CD14-positive monocyte (primary cell): ENCODE measurements at regions not wholly inside any gene's neighbourhood (a gene's known extent, or its start where the extent isn't known, plus 50 kb on each side); places are given as distances from the start of the nearest gene placed in this dataset.
"Not testable (repeated sequence)": the region's sequence is repeated elsewhere in the genome, so short reads cannot be mapped to it uniquely, and the experiment has no call there.

Experiments used
- DNase-seq, 3 donors: peaks; one replicate each; pipeline ENCODE4 v3.0.0-alpha.2; 2011 to 2022
- H2AFZ ChIP-seq: 2 replicates; pipeline ENCODE4 v1.6.0; 2012; ENCODE audit warnings: mild to moderate bottlenecking, low read depth, low read length, inconsistent platforms; ENCODE audit not compliant: insufficient read depth, poor library complexity, severe bottlenecking
- H3K27ac ChIP-seq, 2 donors: 1 replicate in 1 of 2; 2 replicates in 1 of 2; pipeline ENCODE4 v1.5.1; 2012 to 2013; ENCODE audit warnings: low read length in 2 of 2, control low read depth in 1 of 2, inconsistent platforms in 1 of 2, low read depth in 1 of 2, mild to moderate bottlenecking in 1 of 2
- H3K27me3 ChIP-seq, 2 donors: one replicate each; pipeline versions ENCODE4 v1.6.0 to v1.6.1; 2011 to 2013; ENCODE audit warnings: low read length in 2 of 2; ENCODE audit not compliant: control insufficient read depth in 2 of 2, insufficient read depth in 2 of 2
- H3K36me3 ChIP-seq, 2 donors: replicated peaks in 1 of 2; 1 replicate in 1 of 2; 2 replicates in 1 of 2; pipeline versions ENCODE4 v1.5.1 to v1.6.1; 2012 to 2013; ENCODE audit warnings: low read length in 2 of 2, control low read depth in 1 of 2, inconsistent platforms in 1 of 2, mild to moderate bottlenecking in 1 of 2; ENCODE audit not compliant: insufficient read depth in 2 of 2, control insufficient read depth in 1 of 2
- H3K4me1 ChIP-seq, 2 donors: 1 replicate in 1 of 2; 2 replicates in 1 of 2; pipeline versions ENCODE4 v1.5.1 to v1.6.1; 2012 to 2013; ENCODE audit warnings: low read length in 2 of 2, control low read depth in 1 of 2, inconsistent platforms in 1 of 2, mild to moderate bottlenecking in 1 of 2, moderate library complexity in 1 of 2; ENCODE audit not compliant: insufficient read depth in 2 of 2, control insufficient read depth in 1 of 2
- H3K4me2 ChIP-seq: replicated peaks from 2 replicates; pipeline ENCODE3; 2012; ENCODE audit warnings: low read length, moderate library complexity, mild to moderate bottlenecking; ENCODE audit not compliant: poor library complexity, severe bottlenecking; ENCODE audit errors: extremely low read depth
- H3K4me3 ChIP-seq, 3 experiments: fragments of 200-600 bp in 1 of 3; sonication (generic) in 1 of 3; replicated peaks in 1 of 3; 1 replicate in 2 of 3; 2 replicates in 1 of 3; pipeline ENCODE4 v1.5.1; 2011 to 2013; ENCODE audit warnings: low read length in 3 of 3, mild to moderate bottlenecking in 3 of 3, control low read depth in 2 of 3, low read depth in 2 of 3, inconsistent platforms in 1 of 3, moderate library complexity in 1 of 3
- H3K79me2 ChIP-seq: 2 replicates; pipeline ENCODE4 v1.6.0; 2012; ENCODE audit warnings: mild to moderate bottlenecking, control low read depth, inconsistent platforms, low read length, moderate library complexity; ENCODE audit not compliant: insufficient read depth
- H3K9ac ChIP-seq: 2 replicates; pipeline ENCODE4 v1.6.0; 2017; ENCODE audit warnings: low read length, mild to moderate bottlenecking; ENCODE audit not compliant: insufficient read depth, poor library complexity, severe bottlenecking
- H3K9me3 ChIP-seq, 2 donors: replicated peaks in 1 of 2; 1 replicate in 1 of 2; 2 replicates in 1 of 2; pipeline versions ENCODE4 v1.5.1 to v1.6.1; 2012 to 2013; ENCODE audit warnings: low read length in 2 of 2, control low read depth in 1 of 2; ENCODE audit not compliant: control insufficient read depth in 1 of 2, insufficient read depth in 1 of 2
- H4K20me1 ChIP-seq: 2 replicates; pipeline ENCODE4 v1.6.0; 2012; ENCODE audit warnings: mild to moderate bottlenecking, low read length, control low read depth, moderate library complexity; ENCODE audit not compliant: insufficient read depth
- H3K27ac Mint-ChIP-seq, 7 donors: one replicate each; pipeline ENCODE4 v1.8.0; 2020; ENCODE audit warnings: mild to moderate bottlenecking in 7 of 7, mixed read lengths in 7 of 7, moderate library complexity in 6 of 7, inconsistent platforms in 2 of 7
- H3K27me3 Mint-ChIP-seq, 3 donors: one replicate each; pipeline ENCODE4 v1.8.0; 2021 to 2022; ENCODE audit warnings: low read depth in 3 of 3, mild to moderate bottlenecking in 3 of 3, mixed read lengths in 3 of 3, moderate library complexity in 3 of 3, inconsistent platforms in 1 of 3
- H3K36me3 Mint-ChIP-seq, 2 donors: one replicate each; pipeline ENCODE4 v1.8.0; 2020; ENCODE audit warnings: mixed read lengths in 2 of 2, inconsistent platforms in 1 of 2, mild to moderate bottlenecking in 1 of 2
- H3K4me1 Mint-ChIP-seq: one replicate; pipeline ENCODE4 v1.8.0; 2020; ENCODE audit warnings: mild to moderate bottlenecking, mixed read lengths
- H3K4me3 Mint-ChIP-seq, 2 donors: one replicate each; pipeline ENCODE4 v1.8.0; 2020; ENCODE audit warnings: mild to moderate bottlenecking in 2 of 2, mixed read lengths in 2 of 2, moderate library complexity in 1 of 2
- H3K9me3 Mint-ChIP-seq, 7 donors: one replicate each; pipeline ENCODE4 v1.8.0; 2020 to 2022; ENCODE audit warnings: mixed read lengths in 7 of 7, mild to moderate bottlenecking in 6 of 7, moderate library complexity in 6 of 7, inconsistent platforms in 2 of 7
- WGBS: methylation state at CpG from one replicate; pipeline ENCODE4 v1.1.5; 2013; ENCODE audit warnings: missing lambda C conversion rate; ENCODE audit not compliant: insufficient coverage; 5-methylcytosine and 5-hydroxymethylcytosine counted together
- intact Hi-C, 2 donors: fragments of 100-400 bp; cut with micrococcal nuclease; formaldehyde crosslinking; loops; one replicate each; pipeline versions ENCODE4 v1.15.0 to v1.15.1; 2023
- TF ChIP-seq, protein P1 (sequence below): fragments of 200-600 bp; IDR thresholded peaks from one replicate; pipeline ENCODE4 v1.8.0; 2022; ENCODE audit warnings: antibody characterized with exemption, mild to moderate bottlenecking

DNA sequence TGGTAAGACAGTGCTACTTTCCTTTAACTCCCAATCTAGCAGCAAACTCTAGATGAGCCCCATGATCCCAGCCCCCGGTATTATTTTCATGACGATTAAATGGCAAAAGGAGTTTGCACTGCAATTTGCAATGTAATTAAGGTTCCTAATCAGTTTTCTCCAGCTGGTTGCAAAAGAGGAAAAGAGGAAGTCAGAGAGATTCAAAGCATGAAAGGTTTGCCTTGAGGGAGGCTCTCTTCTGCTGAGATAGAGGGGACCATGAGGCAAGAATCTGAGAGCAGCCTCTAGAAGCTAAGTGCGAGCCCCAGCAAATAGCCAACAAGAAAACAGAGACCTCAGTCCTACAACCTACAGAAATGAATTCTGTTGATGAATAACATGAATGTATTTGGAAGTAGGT lies 527.1 kb downstream of the UQCRFS1 start:
- H3K9ac ChIP-seq = no peak overlapping the region
- no peak overlapping the region for H3K4me3 ChIP-seq
- no peaks in the 10 kb centered on the region for H3K27me3 ChIP-seq
- H3K79me2 ChIP-seq = no peaks in the 10 kb centered on the region
- WGBS = 100% methylated on average over 1 of the region's 3 CpGs
- no peak overlapping the region for H3K27ac ChIP-seq
- Mint-ChIP-seq H3K4me3 (no peak overlapping the region), H3K4me1 (peaks cover 4% of the 10 kb centered on the region), H3K36me3 (no peaks in the 10 kb centered on the region), H3K27me3 (no peaks in the 10 kb centered on the region), H3K27ac (no peak overlapping the region), H3K9me3 (peaks cover 0 to 10% (median 4%) of the 10 kb centered on the region in 7 donors)
- H3K9me3 ChIP-seq = no peaks in the 10 kb centered on the region
- intact Hi-C loops = no loop called here
- H3K4me2 ChIP-seq = no peak overlapping the region
- TF ChIP-seq, protein P1, sequence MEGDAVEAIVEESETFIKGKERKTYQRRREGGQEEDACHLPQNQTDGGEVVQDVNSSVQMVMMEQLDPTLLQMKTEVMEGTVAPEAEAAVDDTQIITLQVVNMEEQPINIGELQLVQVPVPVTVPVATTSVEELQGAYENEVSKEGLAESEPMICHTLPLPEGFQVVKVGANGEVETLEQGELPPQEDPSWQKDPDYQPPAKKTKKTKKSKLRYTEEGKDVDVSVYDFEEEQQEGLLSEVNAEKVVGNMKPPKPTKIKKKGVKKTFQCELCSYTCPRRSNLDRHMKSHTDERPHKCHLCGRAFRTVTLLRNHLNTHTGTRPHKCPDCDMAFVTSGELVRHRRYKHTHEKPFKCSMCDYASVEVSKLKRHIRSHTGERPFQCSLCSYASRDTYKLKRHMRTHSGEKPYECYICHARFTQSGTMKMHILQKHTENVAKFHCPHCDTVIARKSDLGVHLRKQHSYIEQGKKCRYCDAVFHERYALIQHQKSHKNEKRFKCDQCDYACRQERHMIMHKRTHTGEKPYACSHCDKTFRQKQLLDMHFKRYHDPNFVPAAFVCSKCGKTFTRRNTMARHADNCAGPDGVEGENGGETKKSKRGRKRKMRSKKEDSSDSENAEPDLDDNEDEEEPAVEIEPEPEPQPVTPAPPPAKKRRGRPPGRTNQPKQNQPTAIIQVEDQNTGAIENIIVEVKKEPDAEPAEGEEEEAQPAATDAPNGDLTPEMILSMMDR = no peak
- no peaks in the 10 kb centered on the region for H3K4me1 ChIP-seq
- DNase-seq = no peak
- H2AFZ ChIP-seq = no peak overlapping the region
- no peaks in the 10 kb centered on the region for H3K36me3 ChIP-seq
- no peaks in the 10 kb centered on the region for H4K20me1 ChIP-seq

- no CpG with 5 or more reads among the region's 4 CpGs for WGBS
- H3K27ac ChIP-seq, H3K36me3 Mint-ChIP-seq, H3K79me2 ChIP-seq, H3K4me1 ChIP-seq, H3K4me3 Mint-ChIP-seq, H3K4me2 ChIP-seq, H3K27me3 ChIP-seq, H3K27me3 Mint-ChIP-seq, intact Hi-C loops, H2AFZ ChIP-seq, H3K9me3 ChIP-seq, H3K4me3 ChIP-seq, DNase-seq, H3K9ac ChIP-seq, H4K20me1 ChIP-seq, H3K36me3 ChIP-seq, H3K4me1 Mint-ChIP-seq, H3K27ac Mint-ChIP-seq: not testable (repeated sequence)
- H3K9me3 Mint-ChIP-seq = peaks cover 0 to 10% (median 4%) of the 10 kb centered on the region in 7 donors
These were observed 527.9 kb downstream of the UQCRFS1 start for GRCh38 chr19:28685077-28685476.
